ENCODE measurements at regions not wholly inside any gene's neighbourhood (a gene's known extent, or its start where the extent isn't known, plus 50 kb on each side); places are given as distances from the start of the nearest gene placed in this dataset.
"Not testable (repeated sequence)": the region's sequence is repeated elsewhere in the genome, so short reads cannot be mapped to it uniquely, and the experiment has no call there.

DNA sequence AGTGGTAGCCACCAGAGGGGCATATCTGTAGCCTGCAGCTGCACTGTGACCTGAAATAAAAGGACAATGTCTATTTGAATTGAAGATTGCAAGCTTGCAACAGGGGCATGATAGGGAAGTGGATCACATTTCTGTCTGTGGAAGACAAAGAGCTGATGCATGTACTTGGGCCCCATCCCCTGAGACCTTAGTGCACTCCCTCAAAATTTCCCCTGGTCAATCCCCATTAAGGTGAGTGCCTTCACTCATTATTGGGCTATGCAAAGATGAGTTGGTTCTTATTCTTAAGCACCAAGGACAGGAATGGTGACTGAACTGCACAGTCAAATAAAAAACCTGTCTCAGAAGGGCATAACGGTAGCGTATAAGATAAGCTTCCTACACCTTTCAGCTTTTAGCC, 273.1 kb upstream of the ARSJ start:
- no peak for DNase-seq

DNA sequence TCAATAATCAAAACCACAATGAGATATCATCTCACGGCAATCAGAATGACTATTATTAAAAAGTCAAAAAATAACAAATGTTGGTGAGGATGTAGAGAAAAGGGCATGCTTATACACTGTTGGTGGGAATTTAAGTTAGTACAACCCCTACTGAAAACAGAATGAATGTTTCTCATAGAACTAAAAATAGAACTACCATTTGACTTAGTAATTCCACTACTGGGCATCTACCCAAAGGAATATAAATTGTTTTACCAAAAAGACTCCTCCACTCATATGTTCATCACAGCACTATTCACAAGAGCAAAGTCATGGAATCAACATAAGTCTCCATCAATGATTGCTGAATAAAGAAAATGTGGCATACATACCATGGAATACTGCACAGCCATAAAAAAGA, 278.1 kb upstream of the ARSJ start:
- DNase-seq: no peak

DNA sequence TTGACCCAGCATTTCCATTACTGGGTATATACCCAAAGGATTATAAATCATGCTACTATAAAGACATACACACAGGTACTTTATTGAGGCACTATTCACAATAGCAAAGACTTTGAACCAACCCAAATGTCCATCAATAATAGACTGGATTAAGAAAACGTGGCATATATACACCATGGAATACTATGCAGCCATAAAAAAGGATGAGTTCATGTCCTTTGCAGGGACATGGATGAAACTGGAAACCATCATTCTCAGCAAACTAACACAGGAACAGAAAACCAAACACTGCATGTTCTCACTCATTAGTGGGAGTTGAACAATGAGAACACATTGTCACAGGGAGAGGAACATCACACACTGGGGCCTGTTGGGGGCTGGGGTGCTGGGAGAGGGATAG, 283.0 kb upstream of the ARSJ start:
- not testable (repeated sequence) for DNase-seq

DNA sequence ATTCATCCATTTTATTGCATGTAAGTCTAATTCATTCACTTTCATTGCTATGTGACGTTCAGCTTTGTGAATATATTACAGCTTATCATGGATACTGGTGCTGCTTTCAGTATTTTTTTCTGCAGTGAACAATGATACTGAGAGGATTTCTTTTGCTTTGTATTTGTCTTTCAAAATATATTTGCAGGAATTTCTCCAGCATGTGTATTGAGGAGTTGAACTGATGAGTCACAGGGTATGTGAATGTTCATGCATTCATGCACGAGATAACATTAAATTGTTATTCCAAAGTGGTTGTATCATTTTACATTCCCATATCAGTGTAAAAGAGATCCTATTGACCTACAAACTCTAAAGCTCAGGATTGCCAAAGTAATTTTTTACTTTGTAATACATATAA, 283.8 kb upstream of the ARSJ start:
- DNase-seq: no peak

DNA sequence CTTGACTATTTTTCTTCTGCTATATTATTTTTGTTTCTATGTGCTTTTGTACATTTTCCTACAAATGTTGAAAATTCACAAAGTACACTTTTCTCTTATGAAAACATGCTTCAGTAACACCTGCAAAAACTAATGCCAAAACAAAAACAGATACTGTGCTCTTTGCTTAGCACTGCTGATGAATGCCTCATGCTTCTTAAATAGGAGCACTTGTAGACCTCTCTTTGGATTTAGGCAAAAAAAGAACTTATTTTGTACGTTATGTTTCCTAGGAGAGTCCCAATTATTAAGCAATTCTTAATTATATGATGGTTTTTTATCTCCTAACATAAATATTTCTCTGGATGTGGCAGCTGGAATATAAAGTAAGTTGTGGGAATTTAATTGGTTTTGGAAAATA, 285.0 kb upstream of the ARSJ start:
- DNase-seq: no peak

DNA sequence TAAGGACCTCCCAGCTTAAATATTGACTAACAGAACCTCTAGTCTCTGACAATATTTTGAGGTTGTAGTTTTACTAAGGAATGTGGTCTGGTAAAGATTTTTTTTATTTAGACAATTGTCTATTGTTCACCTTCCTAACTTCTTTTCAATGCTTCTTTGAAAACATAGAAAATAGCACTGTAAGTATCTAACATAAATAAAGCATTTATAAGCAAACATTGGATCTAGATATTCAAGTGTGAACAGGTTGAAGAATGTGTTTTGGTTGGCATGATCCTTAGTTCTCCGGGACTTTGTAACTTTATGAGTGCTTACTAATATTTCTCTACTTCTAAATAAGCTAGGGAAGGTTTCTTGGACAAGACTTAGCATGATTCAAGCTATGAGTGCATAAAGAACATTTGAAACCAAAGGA, 285.4 kb upstream of the ARSJ start:
- no peak for DNase-seq

DNA sequence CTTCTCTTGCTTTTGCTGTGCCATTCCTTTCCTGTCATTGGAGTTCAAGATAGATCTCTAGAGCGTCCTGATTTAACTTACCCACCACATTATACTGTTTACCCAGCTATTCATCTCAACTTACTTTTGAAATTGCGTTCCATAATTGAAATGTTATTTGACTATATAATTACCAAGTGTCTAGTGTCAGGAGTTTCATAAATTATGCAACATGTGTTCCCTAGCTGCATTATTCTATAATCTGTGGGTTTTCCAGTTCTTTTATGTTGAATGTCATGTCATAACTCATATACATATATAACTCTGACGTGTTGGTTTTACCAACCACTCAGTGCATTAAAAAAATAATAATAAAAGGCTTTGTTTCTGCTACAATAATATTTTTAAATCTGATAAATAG, 285.9 kb upstream of the ARSJ start:
- no peak for DNase-seq

DNA sequence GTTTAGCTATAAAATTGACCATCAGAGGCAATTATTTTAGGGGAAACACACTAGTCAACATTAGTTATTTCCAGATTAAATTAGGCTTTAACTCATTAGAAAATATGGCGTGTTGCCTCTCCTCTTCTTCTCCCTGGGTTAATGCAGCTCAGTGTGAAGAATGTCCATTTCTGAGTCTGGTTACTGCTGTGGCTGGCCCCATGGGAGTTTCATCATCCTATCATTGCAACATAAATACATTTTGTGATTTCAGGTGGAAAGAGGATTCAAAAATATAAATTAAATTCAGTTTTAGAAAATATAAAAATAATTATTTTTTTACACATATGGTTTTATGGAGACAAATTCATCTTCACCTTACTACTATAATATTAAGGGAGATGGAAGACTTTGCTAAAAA, 288.5 kb upstream of the ARSJ start:
- DNase-seq: no peak

DNA sequence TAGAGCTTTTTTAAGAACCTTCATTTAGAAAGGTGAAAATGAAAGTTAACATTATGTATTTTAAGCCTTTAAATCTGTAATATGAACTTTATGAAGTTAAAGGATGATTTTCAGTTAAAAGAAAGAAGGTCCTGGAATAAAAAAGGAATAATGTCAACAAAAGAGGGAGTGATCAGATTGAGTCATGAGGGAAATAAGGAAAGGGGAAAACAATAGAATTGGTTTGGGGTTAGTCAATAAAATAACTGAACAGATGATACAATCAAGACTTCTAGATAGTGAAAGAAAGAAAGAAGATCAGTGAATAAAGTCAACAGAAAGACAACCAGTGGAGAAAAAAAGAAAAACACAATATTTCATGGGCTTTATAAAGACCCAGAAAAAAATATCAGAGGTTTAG, 291.6 kb upstream of the ARSJ start:
- DNase-seq: no peak

DNA sequence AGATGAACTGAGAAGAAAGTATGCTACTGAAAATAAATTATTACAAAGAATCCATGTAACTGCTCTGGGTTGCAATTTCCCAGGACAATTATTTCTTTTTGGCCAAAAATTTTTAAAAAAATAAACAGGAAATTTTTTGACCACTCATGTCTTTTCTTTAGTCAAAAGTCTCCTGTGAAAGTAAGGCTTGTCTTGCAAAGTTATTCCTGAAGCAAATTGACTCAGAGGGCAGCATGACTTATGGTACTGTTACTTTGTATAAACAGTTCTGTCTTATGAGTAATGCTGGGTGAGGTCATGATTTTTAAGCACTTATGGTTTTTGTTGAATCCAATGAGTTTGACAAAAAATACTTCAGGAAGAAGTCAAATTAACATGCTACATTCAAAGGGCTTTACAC, 292.8 kb upstream of the ARSJ start:
- no peak for DNase-seq

DNA sequence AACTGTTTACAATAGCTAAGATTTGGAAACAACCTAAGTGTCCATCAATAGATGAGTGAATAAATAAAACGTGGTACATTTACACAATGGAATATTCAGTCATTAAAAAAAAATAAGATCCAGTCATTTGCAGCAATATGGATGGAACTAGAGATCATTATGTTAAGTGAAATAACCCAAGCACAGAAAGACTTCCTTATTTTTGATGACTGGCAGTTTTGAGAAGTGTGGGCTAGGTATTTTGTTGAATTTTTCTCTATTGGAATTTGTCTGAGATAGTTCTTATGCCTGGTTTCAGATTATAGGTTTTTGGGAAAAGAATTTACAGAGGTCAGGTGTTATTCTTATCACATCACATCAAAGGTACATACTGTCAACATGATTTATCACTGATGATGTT, 293.8 kb upstream of the ARSJ start:
- DNase-seq: no peak

DNA sequence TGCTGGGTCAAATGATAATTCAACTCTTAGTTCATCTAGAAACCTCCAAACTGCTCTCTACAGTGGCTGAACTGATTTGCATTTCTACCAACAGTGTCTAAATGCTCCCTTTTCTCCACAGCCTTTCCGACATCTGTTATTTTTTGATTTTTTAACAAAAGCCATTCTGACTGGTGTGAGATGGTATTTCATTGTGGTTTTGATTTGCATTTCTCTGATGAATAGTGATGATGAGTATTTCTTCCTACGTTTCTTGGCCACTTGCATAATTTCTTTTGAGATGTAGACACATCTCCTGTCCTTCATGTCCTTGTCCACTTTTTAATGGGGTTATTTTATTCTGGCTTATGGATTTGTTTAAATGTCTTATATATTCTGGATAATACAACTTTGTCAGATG, 298.2 kb upstream of the ARSJ start:
- no peak for DNase-seq

DNA sequence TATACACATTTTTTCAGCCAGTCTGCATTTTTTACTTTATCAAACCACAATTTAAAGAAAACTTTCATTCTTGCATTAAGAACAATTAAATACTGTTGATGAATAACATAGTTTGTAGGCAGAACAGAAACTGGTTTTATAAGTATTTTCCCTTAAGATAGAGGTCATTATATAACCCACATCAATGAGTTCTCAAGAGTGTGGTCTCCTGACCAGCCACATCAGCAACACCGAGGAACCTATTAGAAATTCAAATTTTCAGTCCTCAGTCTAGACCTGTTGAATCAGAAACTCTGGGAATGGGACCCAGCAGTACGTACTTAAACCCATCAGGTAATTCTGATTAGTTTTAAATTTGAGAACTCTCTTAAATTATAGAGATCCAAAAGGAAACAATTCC, 299.6 kb upstream of the ARSJ start:
- no peak for DNase-seq

DNA sequence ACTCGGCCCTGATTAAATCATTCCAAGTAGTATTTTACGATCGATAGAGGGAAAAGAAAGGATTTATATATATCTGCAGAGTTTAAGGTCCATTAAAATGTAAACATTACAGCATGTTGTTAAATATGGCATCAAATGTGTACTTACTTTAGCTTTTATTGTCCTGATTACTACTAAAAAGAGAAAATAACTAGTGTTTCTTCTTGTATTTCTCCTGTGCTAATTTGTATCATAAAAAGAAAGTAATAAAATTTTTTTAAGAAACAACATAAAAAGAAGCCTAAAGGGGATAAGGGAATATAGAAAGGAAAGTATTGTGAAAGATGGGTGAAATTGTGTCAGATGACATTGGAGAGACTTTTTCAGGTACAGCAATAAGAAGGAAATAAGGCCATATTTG, 300.3 kb upstream of the ARSJ start:
- no peak for DNase-seq

DNA sequence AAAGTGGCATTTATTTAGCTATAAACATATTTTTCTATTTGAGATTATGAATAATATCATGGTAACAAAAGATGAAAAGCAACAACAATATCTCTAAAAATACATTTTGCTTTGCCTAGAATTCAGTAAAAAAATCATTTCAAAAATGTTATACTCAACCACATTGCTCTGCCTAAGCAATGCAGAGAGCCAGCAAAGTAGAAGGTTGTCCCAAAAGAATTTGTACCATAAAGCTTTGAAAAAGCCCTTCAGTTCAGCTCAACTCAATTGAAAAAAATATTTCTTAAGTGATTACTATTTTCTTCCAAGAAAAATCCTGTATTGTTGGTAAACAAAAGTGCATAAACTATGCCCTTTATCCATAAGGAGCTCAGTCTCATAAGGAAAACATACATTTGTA, 301.2 kb upstream of the ARSJ start:
- DNase-seq: no peak

DNA sequence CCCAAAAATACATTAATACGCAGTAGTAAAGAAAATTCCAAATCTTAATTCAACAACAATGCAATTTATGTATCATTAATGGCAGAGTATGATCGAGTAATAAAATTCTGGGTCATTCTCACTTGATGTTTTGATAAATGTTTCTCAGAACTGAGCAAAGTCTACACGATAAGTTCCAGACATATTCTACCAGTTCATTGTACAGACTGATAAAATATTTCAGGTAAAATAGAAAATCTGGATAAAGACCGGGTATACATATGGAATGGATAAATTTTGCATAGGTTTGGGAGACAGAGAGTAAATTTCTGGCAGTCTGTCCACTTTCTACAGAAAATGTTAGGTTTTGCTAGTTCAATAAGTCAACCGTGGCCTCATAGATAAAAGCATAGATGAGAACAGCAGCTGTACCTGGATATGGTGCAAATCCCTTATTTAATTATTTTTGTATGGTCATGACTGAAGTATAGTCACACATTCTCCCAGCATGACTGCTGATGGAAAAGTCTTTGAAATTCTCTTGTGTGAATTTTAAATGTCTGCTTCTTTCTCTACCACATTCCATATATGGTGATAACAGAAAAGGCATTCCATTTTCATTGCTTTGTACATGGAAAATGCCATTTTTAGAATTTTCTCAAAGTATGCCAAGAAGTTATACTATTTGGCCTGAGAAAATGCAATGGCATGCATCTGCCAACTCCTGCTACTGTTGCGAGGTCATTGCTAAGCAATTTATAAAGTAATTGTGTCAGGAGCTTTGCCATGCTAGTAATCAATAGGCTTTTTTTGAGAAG, 301.9 kb upstream of the ARSJ start:
- no peak for DNase-seq

DNA sequence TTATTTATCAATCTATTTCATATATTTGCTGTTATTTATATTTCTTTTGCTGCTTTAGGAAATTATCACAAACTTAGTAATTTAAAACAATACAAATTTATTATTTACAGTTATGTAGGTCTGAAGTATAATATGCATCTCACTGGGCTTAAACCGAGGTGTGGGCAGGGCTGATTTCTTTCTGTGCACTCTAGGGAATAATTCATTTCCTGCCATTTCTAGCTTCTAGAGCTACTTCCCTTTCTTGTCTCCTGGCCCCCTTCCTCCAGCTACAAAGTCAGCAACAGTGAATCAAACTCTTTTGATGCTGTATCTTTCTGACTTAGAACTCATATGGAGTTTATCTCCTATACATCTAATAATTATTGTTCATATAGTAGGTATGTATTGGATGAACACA, 303.5 kb upstream of the ARSJ start:
- DNase-seq: no peak

DNA sequence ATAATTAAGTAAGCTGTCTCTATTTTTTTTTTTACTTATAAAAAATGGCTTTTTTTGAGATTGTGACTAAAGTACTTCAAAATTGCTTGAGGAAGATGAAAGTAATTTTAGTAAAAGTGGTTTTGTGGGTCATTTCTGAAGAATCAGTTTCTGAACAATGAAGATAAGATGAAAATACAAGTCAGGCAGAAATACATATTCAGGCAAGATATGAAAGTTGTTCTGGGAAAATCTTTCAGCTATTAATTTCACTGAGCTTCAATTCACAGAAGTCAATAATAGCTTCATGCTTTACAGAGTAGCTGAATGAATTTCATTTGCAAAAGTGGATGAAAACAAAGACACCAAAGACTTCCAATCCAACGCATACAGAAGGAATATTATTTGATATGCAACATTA, 305.2 kb upstream of the ARSJ start:
- DNase-seq: no peak

DNA sequence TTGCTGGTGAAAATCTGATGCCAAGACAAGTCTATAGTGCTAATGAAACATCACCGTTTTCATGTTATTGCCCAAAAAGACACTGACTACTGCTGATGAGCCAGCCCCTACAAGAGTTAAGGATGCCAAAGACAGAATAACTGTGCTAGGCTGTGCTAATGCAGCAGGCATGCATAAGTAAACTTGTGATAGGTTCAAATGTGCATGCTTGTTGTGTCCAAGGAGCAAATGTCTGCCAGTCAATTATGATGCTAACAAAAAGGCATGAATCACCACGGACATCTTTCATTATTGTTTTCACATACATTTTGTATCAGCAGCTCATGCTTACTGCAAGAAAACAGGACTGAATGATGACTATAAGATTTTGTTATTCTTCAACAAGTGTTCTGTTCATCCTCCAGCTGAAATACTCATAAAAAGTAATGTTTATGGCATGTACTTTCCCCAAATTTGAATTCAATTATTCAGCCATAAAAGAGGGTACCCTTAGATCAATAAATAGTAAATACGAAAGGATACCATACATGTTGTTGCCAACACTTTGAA, 306.9 kb upstream of the ARSJ start:
- no peak for DNase-seq

DNA sequence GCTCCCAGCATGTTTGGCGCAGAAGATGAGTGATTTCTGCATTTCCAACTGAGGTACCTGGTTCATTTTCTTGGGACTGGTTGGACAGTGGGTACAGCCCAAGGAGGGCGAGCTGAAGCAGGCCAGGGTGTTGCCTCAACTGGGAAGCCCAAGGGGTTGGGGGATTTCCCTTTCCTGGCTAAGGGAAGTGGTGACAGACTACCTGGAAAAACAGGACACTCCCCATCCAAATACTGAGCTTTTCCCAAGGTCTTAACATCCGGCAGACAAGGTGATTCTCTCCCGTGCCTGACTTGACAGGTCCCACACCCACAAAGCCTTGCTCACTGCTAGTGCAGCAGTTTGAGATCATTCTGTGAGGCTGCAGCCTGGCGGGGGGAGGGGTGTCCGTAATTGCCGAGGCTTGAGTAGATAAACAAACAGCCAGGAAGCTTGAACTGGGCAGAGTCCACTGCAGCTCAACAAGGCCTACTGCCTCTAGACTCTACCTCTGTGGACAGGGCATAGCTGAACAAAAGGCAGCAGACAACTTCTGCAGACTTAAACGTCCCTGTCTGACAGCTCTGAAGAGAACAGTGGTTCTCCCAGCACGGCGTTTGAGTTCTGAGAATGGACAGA, 307.7 kb upstream of the ARSJ start:
- no peak for DNase-seq

DNA sequence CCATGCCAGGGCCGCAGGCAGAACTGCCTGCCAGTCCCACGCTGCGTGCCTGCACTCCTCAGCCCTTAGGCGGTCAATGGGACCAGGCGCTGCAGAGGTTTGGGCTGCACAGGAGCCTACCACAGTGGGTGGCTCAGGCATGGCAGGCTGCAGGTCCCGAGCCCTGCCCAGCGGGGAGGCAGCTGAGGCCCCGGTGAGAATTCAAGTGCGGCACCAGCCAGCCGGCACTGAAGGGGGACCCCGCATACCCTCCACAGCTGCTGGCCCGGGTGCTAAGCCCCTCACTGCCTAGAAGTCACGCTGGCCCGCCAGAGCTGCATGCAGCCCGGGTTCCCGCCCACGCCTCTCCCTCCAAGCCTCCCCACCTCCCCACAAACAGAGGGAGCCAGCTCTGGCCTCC, 302.5 kb upstream of the UGT8 start:
- no peak for DNase-seq

DNA sequence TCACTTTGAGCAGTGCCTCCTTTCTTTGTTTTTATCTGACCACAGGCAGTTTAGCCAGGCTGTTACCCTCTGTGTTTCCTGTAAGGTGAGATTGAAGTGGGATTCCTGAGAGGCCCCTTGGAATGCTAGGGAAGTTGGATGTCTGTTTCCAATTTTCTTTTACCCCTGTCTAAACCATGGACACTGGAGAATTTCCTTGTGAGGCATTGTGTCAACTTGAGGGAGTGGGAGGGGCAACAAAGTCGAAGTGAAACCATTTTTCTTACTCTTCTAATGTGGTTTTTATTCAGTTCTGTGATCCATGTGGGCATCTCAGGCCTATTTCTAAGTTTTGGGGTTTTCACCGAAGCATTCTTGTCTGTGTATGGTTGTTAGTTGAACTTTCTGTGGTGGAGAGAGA, 296.1 kb upstream of the UGT8 start:
- DNase-seq: no peak

DNA sequence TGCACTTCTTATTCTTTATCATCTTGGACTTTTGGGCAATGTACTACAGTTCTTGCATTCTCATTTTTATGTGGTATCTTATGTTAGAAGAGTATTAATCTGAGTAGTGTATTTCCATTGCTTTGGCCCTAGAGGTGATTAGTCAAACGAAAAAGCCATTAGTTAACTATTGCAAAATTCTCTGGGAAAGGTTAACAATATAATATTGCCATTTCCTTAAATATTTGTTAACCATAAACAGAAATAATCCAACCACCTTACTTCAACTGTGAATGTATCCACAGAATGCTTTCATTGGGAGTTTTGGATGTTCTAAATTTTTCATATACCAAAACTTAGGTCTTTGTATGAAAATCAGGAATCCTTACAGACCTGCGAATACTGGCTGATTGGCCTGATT, 294.6 kb upstream of the UGT8 start:
- DNase-seq: no peak

DNA sequence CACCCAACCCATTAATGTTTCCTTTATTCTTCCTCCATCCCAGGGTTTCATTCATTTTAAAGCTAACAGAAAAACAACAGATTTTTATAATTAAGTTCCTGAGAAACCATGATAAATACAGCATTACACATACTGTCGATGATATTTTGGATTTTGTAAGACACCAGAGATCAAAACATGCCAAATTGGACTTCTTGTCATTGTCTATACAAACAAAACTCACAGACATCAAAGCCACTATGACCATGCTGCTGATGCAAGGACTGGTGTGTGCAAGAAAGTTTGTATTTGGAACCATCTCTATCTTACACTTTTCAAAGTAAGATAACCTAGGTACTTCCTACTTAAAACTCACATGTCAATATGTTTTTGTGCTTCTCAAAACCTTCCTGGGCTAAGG, 294.0 kb upstream of the UGT8 start:
- DNase-seq: no peak

DNA sequence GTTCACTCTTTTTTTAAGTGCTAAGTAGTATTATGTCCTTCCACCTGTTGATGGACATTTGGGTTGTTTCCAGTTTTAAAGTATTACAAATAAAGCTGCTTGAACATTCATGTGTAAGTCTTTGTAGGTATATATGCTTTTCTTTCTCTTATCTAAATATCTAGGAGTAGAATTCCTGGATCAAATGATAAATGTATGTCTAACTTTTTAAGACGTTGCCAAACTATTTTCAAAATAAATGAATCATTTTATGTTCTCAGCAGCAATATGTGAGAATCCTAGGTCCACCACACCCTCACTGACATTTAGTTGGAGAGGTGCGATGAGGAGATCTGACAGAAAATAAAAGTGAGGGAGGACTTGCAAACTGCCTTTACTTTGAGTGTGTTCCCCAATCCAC, 291.7 kb upstream of the UGT8 start:
- no peak for DNase-seq
